GM12865 (cell line): ENCODE measurements at regions not wholly inside any gene's neighbourhood (a gene's known extent, or its start where the extent isn't known, plus 50 kb on each side); places are given as distances from the start of the nearest gene placed in this dataset.
A peak's percentile ranks its signal among the peaks of the same experiment; 100 is the strongest.

Experiments used
- DNase-seq: peaks from one replicate; pipeline ENCODE4 v3.0.0; 2010; ENCODE audit warnings: low read depth
- H3K4me3 ChIP-seq: 2 replicates; pipeline ENCODE4 v1.5.1; 2011; ENCODE audit warnings: mild to moderate bottlenecking, low read depth, low read length, control low read depth
- TF ChIP-seq, protein P1 (sequence below): IDR thresholded peaks from 2 replicates; pipeline ENCODE4 v1.5.1; 2011; ENCODE audit warnings: low read length, control low read depth, low read depth, inconsistent platforms; ENCODE audit not compliant: insufficient read depth; ENCODE audit errors: missing control alignments

DNA sequence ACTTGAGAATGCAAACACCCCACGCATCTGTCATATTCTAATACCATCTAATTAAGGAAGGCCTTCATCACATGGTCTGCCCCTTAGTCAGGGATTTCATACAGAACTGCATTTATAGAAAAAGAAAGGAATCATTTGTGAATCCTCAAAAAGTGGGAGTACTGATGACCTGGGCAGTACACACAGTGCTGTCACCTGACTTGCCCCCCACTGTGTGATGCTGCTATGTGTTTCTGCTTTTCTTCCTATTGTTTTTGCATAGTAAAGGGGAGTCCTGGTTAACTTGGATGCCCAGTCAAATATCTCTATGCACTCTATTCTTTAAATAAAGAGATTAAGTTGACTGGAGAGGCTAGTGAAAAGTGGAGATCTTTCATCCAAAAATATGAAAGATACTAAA is 1921.2 kb upstream of the PRR20A start:
- H3K4me3 ChIP-seq: no peak overlapping the region
- TF ChIP-seq, protein P1, sequence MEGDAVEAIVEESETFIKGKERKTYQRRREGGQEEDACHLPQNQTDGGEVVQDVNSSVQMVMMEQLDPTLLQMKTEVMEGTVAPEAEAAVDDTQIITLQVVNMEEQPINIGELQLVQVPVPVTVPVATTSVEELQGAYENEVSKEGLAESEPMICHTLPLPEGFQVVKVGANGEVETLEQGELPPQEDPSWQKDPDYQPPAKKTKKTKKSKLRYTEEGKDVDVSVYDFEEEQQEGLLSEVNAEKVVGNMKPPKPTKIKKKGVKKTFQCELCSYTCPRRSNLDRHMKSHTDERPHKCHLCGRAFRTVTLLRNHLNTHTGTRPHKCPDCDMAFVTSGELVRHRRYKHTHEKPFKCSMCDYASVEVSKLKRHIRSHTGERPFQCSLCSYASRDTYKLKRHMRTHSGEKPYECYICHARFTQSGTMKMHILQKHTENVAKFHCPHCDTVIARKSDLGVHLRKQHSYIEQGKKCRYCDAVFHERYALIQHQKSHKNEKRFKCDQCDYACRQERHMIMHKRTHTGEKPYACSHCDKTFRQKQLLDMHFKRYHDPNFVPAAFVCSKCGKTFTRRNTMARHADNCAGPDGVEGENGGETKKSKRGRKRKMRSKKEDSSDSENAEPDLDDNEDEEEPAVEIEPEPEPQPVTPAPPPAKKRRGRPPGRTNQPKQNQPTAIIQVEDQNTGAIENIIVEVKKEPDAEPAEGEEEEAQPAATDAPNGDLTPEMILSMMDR: no peak
- DNase-seq: no peak

DNA sequence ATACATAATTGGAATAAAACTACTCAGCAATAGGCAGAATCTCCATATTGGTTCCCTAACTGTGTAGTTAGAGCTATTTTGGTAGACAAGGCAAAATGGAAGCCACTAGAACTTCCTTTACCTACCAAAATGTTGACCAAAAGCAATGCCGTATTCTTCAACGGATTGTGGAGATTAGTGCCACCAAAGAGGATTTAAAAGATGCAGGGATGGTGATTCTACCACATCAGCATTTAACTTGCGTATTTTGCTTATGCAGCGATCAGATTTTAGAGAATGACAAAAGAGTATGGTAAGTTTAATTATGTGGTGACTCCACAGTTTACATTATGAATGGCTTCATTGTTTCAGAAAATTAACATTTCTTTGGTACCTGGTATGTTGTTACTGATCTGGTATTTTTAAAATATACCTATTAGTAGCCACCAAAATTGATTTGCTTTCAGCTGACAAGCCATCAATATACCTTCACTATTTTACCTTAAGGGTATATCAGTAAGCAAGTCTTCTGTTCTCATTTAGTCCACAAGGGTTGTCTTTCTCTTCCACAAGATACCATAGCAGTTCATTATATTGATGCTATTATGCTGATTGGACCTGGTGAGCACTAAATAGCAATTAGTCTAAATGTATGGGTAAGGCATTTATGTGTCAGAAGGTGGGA is 1910.7 kb upstream of the PRR20A start:
- TF ChIP-seq, protein P1: no peak
- DNase-seq: no peak
- H3K4me3 ChIP-seq: no peak overlapping the region

DNA sequence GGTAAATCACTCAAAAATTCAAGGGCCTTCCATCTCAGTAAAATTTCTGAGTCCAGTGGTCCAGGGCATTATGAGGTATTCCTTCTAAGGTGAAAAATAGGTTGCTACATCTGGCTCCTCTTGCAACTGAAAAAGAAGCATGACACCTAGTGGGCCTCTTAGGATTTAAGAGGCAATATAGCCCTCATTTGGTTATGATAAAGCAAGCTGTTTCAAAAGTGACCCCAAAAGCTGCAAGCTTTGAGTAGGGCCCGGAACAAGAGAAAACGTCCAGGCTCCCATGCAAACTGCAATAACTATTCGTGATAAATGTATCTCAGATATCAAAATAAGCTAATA is 1910.2 kb upstream of the PRR20A start:
- no peak for DNase-seq
- H3K4me3 ChIP-seq: no peak overlapping the region
- TF ChIP-seq, protein P1: no peak

DNA sequence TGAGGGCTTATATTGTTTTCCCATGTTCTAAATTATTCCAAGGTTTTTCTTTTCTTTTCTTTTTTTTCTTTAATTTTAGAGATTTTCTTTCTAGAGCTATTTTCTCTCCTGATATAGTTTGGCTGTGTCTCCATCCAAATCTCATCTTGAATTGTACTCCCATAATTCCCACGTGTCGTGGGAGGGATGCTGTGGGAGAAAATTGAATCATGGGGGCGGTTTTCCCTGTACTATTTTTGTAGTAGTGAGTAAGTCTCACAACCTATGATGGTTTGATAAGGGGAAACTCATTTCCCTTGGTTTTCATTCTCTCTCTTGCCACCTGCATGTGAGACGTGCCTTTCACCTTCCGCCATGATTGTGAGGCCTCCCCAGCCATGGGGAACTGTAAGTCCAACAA is 1906.4 kb upstream of the PRR20A start:
- H3K4me3 ChIP-seq: no peak overlapping the region
- TF ChIP-seq, protein P1: no peak
- DNase-seq: no peak

DNA sequence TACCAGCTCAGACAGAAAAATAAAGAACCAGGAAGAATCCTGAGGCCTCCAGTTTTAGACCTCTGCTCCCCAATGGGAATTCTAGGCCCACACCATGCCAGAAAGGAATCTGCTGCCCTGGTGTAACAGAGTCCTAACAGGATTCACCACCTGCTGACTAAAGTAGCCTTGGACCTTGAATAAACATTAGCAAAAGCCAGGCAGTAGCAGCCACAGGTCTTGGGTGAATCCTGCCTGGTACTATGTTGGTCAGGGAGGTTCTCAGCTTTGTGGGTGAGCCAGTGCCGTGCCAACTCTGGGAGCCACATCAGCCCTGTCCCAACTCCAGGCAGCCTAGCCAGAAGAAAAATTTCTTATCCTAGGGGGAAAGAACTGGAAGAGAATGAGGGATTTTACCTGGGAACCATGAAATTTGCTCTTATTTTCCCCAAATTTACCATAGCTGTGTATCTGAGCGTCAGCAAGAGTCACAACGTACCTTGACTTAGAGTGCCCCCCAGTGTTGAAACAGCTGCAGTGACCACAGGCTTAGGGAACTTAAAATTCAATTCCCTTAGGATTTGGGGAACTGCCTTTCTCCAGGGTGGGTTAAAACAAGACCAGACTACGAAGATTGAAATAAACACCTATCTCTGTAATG is 1895.6 kb upstream of the PRR20A start:
- DNase-seq: peak; percentile 0
- no peak overlapping the region for H3K4me3 ChIP-seq
- TF ChIP-seq, protein P1: peak; percentile 7

DNA sequence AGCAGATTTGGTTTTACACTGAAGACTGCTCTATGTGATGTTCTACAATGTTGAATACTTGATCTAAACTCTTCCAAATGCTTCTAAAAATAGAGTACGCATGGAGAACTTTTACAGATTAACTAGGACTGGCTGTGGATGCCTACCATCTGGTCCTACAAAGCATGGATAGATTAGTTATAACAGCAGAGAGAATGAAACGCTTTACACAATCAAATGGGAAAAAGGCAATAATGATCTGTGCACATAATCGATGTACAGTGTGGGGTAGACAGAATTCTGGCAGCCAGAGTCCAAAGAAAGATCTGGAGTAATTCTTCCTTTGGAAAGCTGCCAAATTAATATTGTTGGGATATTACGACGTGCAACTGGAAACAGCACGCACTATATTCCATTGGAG is 1885.5 kb upstream of the PRR20A start:
- TF ChIP-seq, protein P1: no peak
- H3K4me3 ChIP-seq: no peak overlapping the region
- no peak for DNase-seq

DNA sequence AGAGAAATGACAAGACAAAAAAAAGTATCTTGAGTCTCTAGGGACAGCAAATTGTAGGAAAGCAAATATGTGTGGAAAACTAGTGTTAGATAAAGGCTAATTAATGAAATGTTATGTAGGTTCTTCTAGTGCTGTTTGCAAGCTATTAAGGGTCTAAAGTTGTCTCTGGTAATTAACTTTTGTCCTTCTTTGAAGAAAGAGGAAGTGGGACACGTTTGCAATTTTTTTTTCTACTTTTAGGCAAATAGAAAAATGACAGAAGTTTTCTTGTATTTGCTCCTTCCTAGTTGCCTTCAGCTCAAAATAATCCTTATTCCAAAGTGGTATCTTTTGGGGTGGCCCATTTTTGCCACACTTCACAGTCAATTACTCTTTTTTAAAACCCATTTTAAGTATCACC is 1877.7 kb upstream of the PRR20A start:
- no peak overlapping the region for H3K4me3 ChIP-seq
- no peak for DNase-seq
- TF ChIP-seq, protein P1: no peak
